Nephron progenitor cell (in vitro differentiated cells): ENCODE measurements at regions not wholly inside any gene's neighbourhood (a gene's known extent, or its start where the extent isn't known, plus 50 kb on each side); places are given as distances from the start of the nearest gene placed in this dataset.

Experiments
- DNase-seq: peaks from one replicate; pipeline ENCODE4 v3.0.0; 2021
- H3K27ac Mint-ChIP-seq: 2 replicates; pipeline ENCODE4 v1.8.0; 2021; ENCODE audit warnings: mild to moderate bottlenecking, moderate library complexity, mixed read lengths
- H3K27me3 Mint-ChIP-seq: 2 replicates; pipeline ENCODE4 v1.8.0; 2021; ENCODE audit warnings: mild to moderate bottlenecking, low read depth, mixed read lengths; ENCODE audit not compliant: poor library complexity
- H3K36me3 Mint-ChIP-seq: 2 replicates; pipeline ENCODE4 v1.8.0; 2021; ENCODE audit warnings: low read depth, mixed read lengths
- H3K4me1 Mint-ChIP-seq: 2 replicates; pipeline ENCODE4 v1.8.0; 2021; ENCODE audit warnings: mixed read lengths
- H3K4me3 Mint-ChIP-seq: 2 replicates; pipeline ENCODE4 v1.8.0; 2021; ENCODE audit warnings: mild to moderate bottlenecking, moderate library complexity, mixed read lengths
- H3K9me3 Mint-ChIP-seq: 2 replicates; pipeline ENCODE4 v1.8.0; 2021; ENCODE audit warnings: mild to moderate bottlenecking, moderate library complexity, mixed read lengths
- TF ChIP-seq, protein P1 (sequence below): fragments of 200-600 bp; sonication (generic); IDR thresholded peaks from 2 replicates; pipeline ENCODE4 v1.5.0; 2021; ENCODE audit warnings: antibody characterized with exemption

DNA sequence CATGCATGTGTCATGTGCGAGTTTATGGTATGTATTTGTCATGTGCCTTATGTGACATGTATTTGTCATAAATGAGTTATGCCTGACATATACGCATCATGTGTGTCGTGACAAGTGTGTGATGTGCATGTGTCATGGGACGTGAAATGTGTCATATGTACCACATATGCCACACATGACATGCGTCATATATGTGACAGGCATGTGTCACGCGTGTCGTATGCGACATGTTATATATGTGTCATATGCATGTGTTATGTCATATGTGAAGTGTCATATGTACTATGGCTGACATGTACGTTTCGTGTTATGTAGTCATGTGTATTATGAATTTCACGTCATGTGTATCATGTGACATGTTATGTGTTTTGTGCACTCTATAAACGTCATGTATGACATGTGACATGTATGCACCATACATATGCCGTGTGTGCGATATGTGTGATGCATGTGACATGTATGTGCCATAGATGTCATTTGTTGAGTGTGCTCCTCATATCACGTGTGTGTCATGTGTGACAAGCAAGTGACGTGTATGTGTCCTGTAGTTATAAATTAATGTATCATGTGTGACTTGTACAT, 2152.3 kb upstream of the PIK3C3 start:
- Mint-ChIP-seq H3K4me1 (peaks cover 9% of the 10 kb centered on the region), H3K27me3 (no peaks in the 10 kb centered on the region), H3K4me3 (no peak overlapping the region), H3K9me3 (peaks cover 7% of the 10 kb centered on the region), H3K27ac (no peak overlapping the region), H3K36me3 (no peaks in the 10 kb centered on the region)
- no peak for DNase-seq
- TF ChIP-seq, protein P1, sequence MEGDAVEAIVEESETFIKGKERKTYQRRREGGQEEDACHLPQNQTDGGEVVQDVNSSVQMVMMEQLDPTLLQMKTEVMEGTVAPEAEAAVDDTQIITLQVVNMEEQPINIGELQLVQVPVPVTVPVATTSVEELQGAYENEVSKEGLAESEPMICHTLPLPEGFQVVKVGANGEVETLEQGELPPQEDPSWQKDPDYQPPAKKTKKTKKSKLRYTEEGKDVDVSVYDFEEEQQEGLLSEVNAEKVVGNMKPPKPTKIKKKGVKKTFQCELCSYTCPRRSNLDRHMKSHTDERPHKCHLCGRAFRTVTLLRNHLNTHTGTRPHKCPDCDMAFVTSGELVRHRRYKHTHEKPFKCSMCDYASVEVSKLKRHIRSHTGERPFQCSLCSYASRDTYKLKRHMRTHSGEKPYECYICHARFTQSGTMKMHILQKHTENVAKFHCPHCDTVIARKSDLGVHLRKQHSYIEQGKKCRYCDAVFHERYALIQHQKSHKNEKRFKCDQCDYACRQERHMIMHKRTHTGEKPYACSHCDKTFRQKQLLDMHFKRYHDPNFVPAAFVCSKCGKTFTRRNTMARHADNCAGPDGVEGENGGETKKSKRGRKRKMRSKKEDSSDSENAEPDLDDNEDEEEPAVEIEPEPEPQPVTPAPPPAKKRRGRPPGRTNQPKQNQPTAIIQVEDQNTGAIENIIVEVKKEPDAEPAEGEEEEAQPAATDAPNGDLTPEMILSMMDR: no peak

DNA sequence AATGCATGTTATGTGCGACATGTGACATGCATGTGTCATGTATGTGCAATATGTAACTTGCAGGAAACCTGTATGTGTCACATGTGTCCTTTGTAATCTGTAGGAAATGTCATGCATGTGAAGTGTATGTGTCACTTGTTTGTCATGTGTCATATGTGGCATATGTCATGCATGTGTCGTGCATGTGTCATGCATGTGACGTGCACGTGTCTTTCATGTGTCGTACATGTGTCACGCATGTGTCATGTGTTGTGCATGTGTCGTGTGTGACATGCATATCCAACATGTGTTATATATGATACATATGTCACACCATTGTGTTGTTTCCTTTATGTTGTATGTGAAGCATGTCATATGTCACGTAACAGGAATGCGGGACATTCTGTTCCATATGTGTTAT, 2153.2 kb upstream of the PIK3C3 start:
- no peaks in the 10 kb centered on the region for H3K27me3 Mint-ChIP-seq
- H3K4me1 Mint-ChIP-seq: peaks cover 9% of the 10 kb centered on the region
- TF ChIP-seq, protein P1: no peak
- no peak for DNase-seq
- H3K36me3 Mint-ChIP-seq: no peaks in the 10 kb centered on the region
- no peak overlapping the region for H3K4me3 Mint-ChIP-seq
- no peak overlapping the region for H3K27ac Mint-ChIP-seq
- H3K9me3 Mint-ChIP-seq: peaks cover 7% of the 10 kb centered on the region

- Mint-ChIP-seq H3K4me3 (no peak overlapping the region), H3K4me1 (peaks cover 9% of the 10 kb centered on the region), H3K36me3 (no peaks in the 10 kb centered on the region), H3K27me3 (no peaks in the 10 kb centered on the region), H3K27ac (no peak overlapping the region), H3K9me3 (peaks cover 7% of the 10 kb centered on the region)
- no peak for DNase-seq
- TF ChIP-seq, protein P1: no peak
Measured at GRCh38 chr18:39801010-39801409, 2154.0 kb upstream of the PIK3C3 start.

GRCh38 chr18:39799006-39799405, 2156.0 kb upstream of the PIK3C3 start:
- Mint-ChIP-seq H3K9me3 (peaks cover 7% of the 10 kb centered on the region), H3K4me1 (peaks cover 15% of the 10 kb centered on the region), H3K27me3 (no peaks in the 10 kb centered on the region), H3K27ac (no peak overlapping the region), H3K36me3 (peaks cover 14% of the 10 kb centered on the region), H3K4me3 (peak overlapping the region; percentile 93)
- DNase-seq: no peak
- TF ChIP-seq, protein P1: no peak

GRCh38 chr18:39796393-39796792, 2158.6 kb upstream of the PIK3C3 start:
- H3K4me1 Mint-ChIP-seq: peaks cover 20% of the 10 kb centered on the region
- H3K27ac Mint-ChIP-seq: no peak overlapping the region
- no peaks in the 10 kb centered on the region for H3K9me3 Mint-ChIP-seq
- no peaks in the 10 kb centered on the region for H3K27me3 Mint-ChIP-seq
- no peak overlapping the region for H3K4me3 Mint-ChIP-seq
- peaks cover 24% of the 10 kb centered on the region for H3K36me3 Mint-ChIP-seq
- TF ChIP-seq, protein P1: no peak
- no peak for DNase-seq

DNA sequence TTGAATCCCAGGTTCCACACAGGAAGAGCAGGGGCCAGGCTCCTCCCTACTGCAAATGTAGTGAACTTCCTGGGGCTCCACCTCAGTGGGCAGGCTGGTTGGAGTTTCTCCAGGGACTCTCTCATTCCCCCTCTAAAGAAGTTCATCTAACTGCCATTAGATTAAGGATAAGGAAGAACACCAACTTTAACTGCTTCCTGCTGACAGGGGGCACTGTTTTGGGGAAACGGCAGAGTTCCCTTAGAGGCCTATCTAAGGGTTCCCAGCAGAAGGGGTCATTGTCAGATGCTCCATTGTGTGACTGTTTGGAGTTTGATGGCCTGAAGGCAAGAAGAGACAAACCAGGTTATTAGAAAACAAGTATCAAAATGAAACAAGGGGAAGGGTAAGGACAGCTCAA, 2159.7 kb upstream of the PIK3C3 start:
- DNase-seq: no peak

More for the DNA sequence above, 2159.7 kb upstream of the PIK3C3 start:
- H3K4me3 Mint-ChIP-seq: no peak overlapping the region
- no peaks in the 10 kb centered on the region for H3K9me3 Mint-ChIP-seq
- TF ChIP-seq, protein P1: no peak
- peaks cover 24% of the 10 kb centered on the region for H3K36me3 Mint-ChIP-seq
- H3K27ac Mint-ChIP-seq: no peak overlapping the region
- no peaks in the 10 kb centered on the region for H3K27me3 Mint-ChIP-seq
- peaks cover 20% of the 10 kb centered on the region for H3K4me1 Mint-ChIP-seq
